ENCODE measurements at regions not wholly inside any gene's neighbourhood (a gene's known extent, or its start where the extent isn't known, plus 50 kb on each side); places are given as distances from the start of the nearest gene placed in this dataset.

DNA sequence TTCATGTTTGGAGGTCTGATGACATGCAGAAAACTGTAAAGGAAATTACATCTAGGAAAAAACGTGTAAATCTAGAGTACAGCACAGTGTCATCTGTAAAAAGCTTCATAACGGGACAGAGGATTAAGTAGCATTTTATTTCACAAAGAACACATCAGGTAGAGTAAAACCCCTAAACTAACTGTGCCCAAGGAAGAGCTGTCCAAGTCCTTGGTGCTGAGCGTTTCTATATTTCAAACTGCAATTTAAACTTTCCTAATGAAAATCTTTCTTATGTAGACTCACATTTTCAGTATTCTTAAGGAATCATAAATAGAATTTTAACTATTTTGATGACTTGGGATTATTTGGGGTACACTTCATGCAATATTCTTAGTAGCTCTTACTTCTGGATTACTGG, 646.2 kb downstream of the IPMK start:
- Histone ChIP-seq H3K36me3 (replicated peaks in 1 of 2; ENCODE audit: control insufficient read depth in 1 of 2, insufficient read depth in 2 of 2, low read length in 2 of 2) (no peaks in the 10 kb centered on the region), H2AFZ (ENCODE audit: low read length) (no peak overlapping the region), H3K27me3 (ENCODE audit: control insufficient read depth in 1 of 2, insufficient read depth in 2 of 2, low read length in 2 of 2) (no peaks in the 10 kb centered on the region), H3K9me3 (ENCODE audit: low read length) (no peaks in the 10 kb centered on the region), H4K20me1 (ENCODE audit: insufficient read depth, low read length) (no peaks in the 10 kb centered on the region), H3K79me2 (ENCODE audit: insufficient read depth, low read length) (no peaks in the 10 kb centered on the region), H3K4me2 (ENCODE audit: low read depth, low read length) (no peak overlapping the region), H3K9ac (ENCODE audit: insufficient read depth, low read depth, low read length) (no peak overlapping the region), H3K4me3 (replicated peaks in 1 of 3; ENCODE audit: insufficient read depth in 1 of 3, low read depth in 2 of 3, low read length in 3 of 3) (no peak overlapping the region), H3K27ac (ENCODE audit: extremely low read length, insufficient read depth, low read length) (no peak overlapping the region), H3K4me1 (ENCODE audit: insufficient read depth, low read length) (no peaks in the 10 kb centered on the region)
- in situ Hi-C loops (cut with HindIII; ENCODE audit: extremely low pct_ligation_motif_present, low pct_unique_long_range_greater_than_20kb), result no loop called here
- POLR2A ChIA-PET, result no interaction called here
- CTCF ChIA-PET (ENCODE audit: low intra/inter-chr PET ratio, low total read pairs), result no interaction called here
- FAIRE-seq (no peak), ATAC-seq (no peak), DNase-seq (ENCODE audit: low spot score) (no peak)
- TF ChIP-seq MAFK (conservative IDR thresholded peaks at IDR 0.05 in 1 of 2, IDR thresholded peaks at IDR 0.05 in 1 of 2; ENCODE audit: low read length in 2 of 2) (peak; percentile 15 to 42; a peak in 2 of 4 replicates), CCAR2 (optimal IDR thresholded peaks at IDR 0.05; ENCODE audit: low read depth, low read length) (no peak), ZNF512 (CRISPR knock-in tag; IDR thresholded peaks at IDR 0.05) (no peak), CAMTA2 (CRISPR knock-in tag; IDR thresholded peaks at IDR 0.05; ENCODE audit: borderline replicate concordance) (no peak), KDM5A (IDR thresholded peaks at IDR 0.05; ENCODE audit: borderline replicate concordance, low read length) (no peak), TFDP2 (CRISPR knock-in tag; IDR thresholded peaks at IDR 0.05) (no peak), MED13 (CRISPR knock-in tag; IDR thresholded peaks at IDR 0.05) (no peak), ADNP (CRISPR knock-in tag; IDR thresholded peaks at IDR 0.05) (no peak), REST (IDR thresholded peaks at IDR 0.05; ENCODE audit: borderline replicate concordance in 1 of 2, low read depth in 1 of 2, low read length in 2 of 2) (peak in 1 of 2 experiments; percentile 83; a peak in 3 of 4 replicates), ZNF615 (CRISPR knock-in tag; IDR thresholded peaks at IDR 0.05; ENCODE audit: borderline replicate concordance) (no peak), CSRNP2 (CRISPR knock-in tag; conservative IDR thresholded peaks at IDR 0.05; ENCODE audit: low read depth) (no peak)
- TF ChIP-seq, protein P1, sequence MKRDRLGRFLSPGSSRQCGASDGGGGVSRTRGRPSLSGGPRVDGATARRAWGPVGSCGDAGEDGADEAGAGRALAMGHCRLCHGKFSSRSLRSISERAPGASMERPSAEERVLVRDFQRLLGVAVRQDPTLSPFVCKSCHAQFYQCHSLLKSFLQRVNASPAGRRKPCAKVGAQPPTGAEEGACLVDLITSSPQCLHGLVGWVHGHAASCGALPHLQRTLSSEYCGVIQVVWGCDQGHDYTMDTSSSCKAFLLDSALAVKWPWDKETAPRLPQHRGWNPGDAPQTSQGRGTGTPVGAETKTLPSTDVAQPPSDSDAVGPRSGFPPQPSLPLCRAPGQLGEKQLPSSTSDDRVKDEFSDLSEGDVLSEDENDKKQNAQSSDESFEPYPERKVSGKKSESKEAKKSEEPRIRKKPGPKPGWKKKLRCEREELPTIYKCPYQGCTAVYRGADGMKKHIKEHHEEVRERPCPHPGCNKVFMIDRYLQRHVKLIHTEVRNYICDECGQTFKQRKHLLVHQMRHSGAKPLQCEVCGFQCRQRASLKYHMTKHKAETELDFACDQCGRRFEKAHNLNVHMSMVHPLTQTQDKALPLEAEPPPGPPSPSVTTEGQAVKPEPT (CRISPR knock-in tag; IDR thresholded peaks at IDR 0.05; ENCODE audit: low read depth), result no peak
- TF ChIP-seq, protein P2, sequence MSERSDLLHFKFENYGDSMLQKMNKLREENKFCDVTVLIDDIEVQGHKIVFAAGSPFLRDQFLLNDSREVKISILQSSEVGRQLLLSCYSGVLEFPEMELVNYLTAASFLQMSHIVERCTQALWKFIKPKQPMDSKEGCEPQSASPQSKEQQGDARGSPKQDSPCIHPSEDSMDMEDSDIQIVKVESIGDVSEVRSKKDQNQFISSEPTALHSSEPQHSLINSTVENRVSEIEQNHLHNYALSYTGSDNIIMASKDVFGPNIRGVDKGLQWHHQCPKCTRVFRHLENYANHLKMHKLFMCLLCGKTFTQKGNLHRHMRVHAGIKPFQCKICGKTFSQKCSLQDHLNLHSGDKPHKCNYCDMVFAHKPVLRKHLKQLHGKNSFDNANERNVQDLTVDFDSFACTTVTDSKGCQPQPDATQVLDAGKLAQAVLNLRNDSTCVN (CRISPR knock-in tag; IDR thresholded peaks at IDR 0.05; ENCODE audit: borderline replicate concordance), result no peak
- no TSS peak for BruUV-seq (replicated peaks)
- 4% methylated on average over 3 of the region's 3 CpGs for WGBS (ENCODE audit: low lambda C conversion rate)
- intact Hi-C loops (cut with micrococcal nuclease; ENCODE audit: unreplicated experiment), result no loop called here

Data from HepG2 (cell line).